Adrenal gland (tissue), 9 donors: ENCODE measurements at regions not wholly inside any gene's neighbourhood (a gene's known extent, or its start where the extent isn't known, plus 50 kb on each side); places are given as distances from the start of the nearest gene placed in this dataset.

Experiments
- DNase-seq, 7 donors: peaks; one replicate each; pipeline ENCODE4 v3.0.0-alpha.2; 2019 to 2020
- H3K27ac ChIP-seq, 5 donors: fragments of 200-600 bp; sonication (generic) in 4 of 5; 1 replicate in 3 of 5; 2 replicates in 2 of 5; pipeline versions ENCODE4 v1.5.1 to v1.8.0; 2016 to 2020; ENCODE audit warnings: mild to moderate bottlenecking in 1 of 5
- H3K27me3 ChIP-seq: fragments of 200-600 bp; 2 replicates; pipeline ENCODE4 v1.8.0; 2021
- H3K36me3 ChIP-seq, 2 donors: fragments of 200-600 bp; replicated peaks in 1 of 2; 1 replicate in 1 of 2; 2 replicates in 1 of 2; pipeline versions ENCODE4 v1.5.1 to v1.8.0; 2018 to 2022
- H3K4me1 ChIP-seq, 2 donors: fragments of 200-600 bp; replicated peaks in 1 of 2; 1 replicate in 1 of 2; 2 replicates in 1 of 2; pipeline versions ENCODE4 v1.5.1 to v1.8.0; 2018 to 2021
- H3K4me3 ChIP-seq, 4 donors: fragments of 200-600 bp; sonication (generic) in 3 of 4; one replicate each; pipeline ENCODE4 v1.5.1; 2016 to 2018
- H3K9me3 ChIP-seq, 3 donors: fragments of 200-600 bp; sonication (generic) in 1 of 3; replicated peaks in 1 of 3; 1 replicate in 2 of 3; 2 replicates in 1 of 3; pipeline versions ENCODE4 v1.5.1 to v1.8.0; 2016 to 2021
- POLR2A ChIP-seq, 2 donors: fragments of 450-650 bp; IDR thresholded peaks; one replicate each; pipeline ENCODE4 v1.6.1; 2017; ENCODE audit warnings: antibody characterized with exemption in 2 of 2, mild to moderate bottlenecking in 2 of 2, moderate library complexity in 1 of 2
- WGBS, 4 donors: extraction: QIAGEN DNeasy Blood & Tissue Kit in 2 of 4; methylation state at CpG; one replicate each; pipeline versions ENCODE4 v1.1.5 to v1.1.7; 2013 to 2017; 5-methylcytosine and 5-hydroxymethylcytosine counted together
- intact Hi-C, 2 donors: fragments of 100-400 bp; cut with DNase I; formaldehyde crosslinking; loops; one replicate each; pipeline versions ENCODE4 v1.14.1 to v1.15.0; 2022 to 2023
- TF ChIP-seq, protein P1 (sequence below), 6 experiments: fragments of 450-650 bp in 4 of 6; fragments of 200-600 bp in 2 of 6; sonication (generic) in 1 of 6; IDR thresholded peaks; 1 replicate in 5 of 6; 2 replicates in 1 of 6; pipeline versions ENCODE4 v1.5.1 to v1.8.0; 2016 to 2021; ENCODE audit warnings: antibody characterized with exemption in 6 of 6, mild to moderate bottlenecking in 2 of 6, moderate library complexity in 1 of 6
- donor health status: healthy with polysubstance abuse.
- donor health status: Bipolar disorder and iron deficiency.
- donor health status: DM: yes; HTN: yes; CAD: no.
- donor health status: DM: no; HTN: no; CAD: no.
- donor health status: DM: no; HTN: no; CAD: no.

DNA sequence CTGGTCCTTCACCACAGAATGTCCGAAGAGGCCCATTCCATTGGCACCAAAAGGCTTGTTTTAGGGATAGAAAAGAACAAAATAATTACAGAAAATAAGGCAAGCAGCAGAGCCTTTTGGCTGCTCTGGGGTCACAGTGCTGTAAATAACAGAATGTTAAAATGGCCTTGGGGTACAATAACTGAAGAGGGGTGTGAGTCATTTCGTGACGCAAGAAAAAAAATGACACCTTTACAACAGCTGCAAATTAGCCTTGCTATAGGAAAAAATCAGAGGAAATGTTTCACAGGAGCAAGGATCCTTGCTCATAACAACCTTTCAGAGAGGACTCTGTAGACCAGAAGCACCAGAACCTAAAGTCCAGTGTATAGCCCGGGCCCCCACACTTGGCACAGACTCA lies 483.4 kb downstream of the OMA1 start:
- intact Hi-C loops: no loop called here
- Histone ChIP-seq H3K27me3 (no peaks in the 10 kb centered on the region), H3K36me3 (no peaks in the 10 kb centered on the region), H3K27ac (no peak overlapping the region), H3K4me1 (no peaks in the 10 kb centered on the region), H3K4me3 (no peak overlapping the region), H3K9me3 (no peaks in the 10 kb centered on the region)
- WGBS, 4 donors: 64 to 84% (median 76%) methylated on average over 4 of the region's 4 CpGs
- no peak for DNase-seq
- TF ChIP-seq, protein P1, sequence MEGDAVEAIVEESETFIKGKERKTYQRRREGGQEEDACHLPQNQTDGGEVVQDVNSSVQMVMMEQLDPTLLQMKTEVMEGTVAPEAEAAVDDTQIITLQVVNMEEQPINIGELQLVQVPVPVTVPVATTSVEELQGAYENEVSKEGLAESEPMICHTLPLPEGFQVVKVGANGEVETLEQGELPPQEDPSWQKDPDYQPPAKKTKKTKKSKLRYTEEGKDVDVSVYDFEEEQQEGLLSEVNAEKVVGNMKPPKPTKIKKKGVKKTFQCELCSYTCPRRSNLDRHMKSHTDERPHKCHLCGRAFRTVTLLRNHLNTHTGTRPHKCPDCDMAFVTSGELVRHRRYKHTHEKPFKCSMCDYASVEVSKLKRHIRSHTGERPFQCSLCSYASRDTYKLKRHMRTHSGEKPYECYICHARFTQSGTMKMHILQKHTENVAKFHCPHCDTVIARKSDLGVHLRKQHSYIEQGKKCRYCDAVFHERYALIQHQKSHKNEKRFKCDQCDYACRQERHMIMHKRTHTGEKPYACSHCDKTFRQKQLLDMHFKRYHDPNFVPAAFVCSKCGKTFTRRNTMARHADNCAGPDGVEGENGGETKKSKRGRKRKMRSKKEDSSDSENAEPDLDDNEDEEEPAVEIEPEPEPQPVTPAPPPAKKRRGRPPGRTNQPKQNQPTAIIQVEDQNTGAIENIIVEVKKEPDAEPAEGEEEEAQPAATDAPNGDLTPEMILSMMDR (IDR thresholded peaks at IDR 0.05): no peak
- TF ChIP-seq POLR2A (IDR thresholded peaks at IDR 0.05): no peak

DNA sequence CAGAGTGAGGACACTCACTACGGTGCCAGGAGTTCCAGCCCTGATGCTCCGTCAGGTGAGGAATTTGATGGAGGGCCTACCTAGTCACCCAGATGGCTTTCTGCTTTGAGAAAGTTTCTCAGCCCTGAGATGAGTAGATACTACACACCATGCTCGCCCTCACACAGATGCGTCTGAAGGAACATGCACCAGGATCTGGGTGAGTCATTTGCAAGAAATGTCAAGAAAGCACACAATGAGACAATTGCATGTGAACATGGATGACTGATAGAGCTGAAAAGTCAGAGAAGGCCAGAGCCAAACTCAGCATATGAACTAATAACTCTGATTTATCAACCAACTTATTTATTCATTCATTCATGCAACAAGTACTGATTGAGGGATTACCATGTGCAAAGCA lies 483.9 kb downstream of the OMA1 start:
- Histone ChIP-seq H3K4me3 (no peak overlapping the region), H3K4me1 (no peaks in the 10 kb centered on the region), H3K9me3 (no peaks in the 10 kb centered on the region), H3K36me3 (no peaks in the 10 kb centered on the region), H3K27me3 (no peaks in the 10 kb centered on the region), H3K27ac (no peak overlapping the region)
- WGBS, 4 donors: 75 to 100% (median 90%) methylated on average over 3 to 4 of the region's 4 CpGs
- intact Hi-C loops: no loop called here
- DNase-seq: no peak
- TF ChIP-seq, protein P1 (IDR thresholded peaks at IDR 0.05): no peak
- no peak for TF ChIP-seq POLR2A (IDR thresholded peaks at IDR 0.05)

DNA sequence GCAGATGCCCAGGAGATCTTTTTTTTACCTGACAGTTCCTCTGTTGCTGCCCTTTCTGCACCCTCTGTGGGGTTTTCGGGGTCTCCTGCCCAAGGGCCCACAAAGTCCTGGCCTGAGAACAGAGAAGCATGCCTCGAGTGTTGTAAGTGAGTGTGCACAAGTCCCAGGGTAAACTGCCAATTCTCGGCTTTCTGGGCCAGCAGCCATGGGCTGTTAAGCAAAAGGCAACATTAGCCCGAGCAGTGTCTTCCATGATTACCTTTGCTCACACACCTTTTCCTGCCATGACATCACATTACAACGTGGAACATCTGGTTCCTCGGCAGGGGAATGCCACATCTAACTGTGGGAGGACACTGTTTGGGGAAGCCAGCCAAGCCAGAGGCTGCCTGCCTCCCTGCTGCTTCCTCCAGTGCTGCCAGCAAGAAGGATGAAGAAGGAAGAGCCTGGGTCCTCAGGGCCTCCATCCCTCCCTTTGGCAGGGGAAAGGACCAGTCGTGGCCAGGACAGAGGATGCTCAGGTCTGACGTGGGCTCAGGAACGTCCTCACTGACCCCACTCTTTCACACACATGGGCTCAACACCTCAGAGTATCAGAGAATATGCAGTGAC lies 485.9 kb downstream of the OMA1 start:
- H3K9me3 ChIP-seq: no peaks in the 10 kb centered on the region
- intact Hi-C loops: no loop called here
- TF ChIP-seq POLR2A (IDR thresholded peaks at IDR 0.05): no peak
- TF ChIP-seq, protein P1 (IDR thresholded peaks at IDR 0.05): no peak
- H3K27me3 ChIP-seq: no peaks in the 10 kb centered on the region
- H3K4me1 ChIP-seq: no peaks in the 10 kb centered on the region
- 56 to 78% (median 66%) methylated on average over 6 to 9 of the region's 9 CpGs for WGBS, 4 donors
- no peak for DNase-seq
- no peaks in the 10 kb centered on the region for H3K36me3 ChIP-seq
- no peak overlapping the region for H3K27ac ChIP-seq
- H3K4me3 ChIP-seq: no peak overlapping the region

DNA sequence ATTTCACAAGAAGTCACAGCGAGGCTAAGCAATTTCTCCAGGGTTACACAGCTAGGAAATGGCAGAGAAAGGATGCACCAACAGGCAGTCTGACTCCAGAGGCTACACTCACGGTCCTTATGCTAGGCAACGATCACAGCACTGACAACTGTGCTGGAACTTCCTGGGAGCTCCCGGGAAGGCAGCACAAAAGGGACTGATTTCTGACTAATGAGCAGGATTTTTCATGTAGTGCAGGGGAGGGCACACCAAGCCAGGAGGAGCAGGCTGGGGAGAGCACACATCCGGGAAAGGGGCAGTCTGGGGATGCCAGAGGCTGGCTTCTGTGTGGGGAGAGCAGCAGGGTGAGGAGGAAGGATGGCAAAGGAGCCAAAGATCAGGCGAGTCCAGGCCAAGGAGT lies 486.7 kb downstream of the OMA1 start:
- intact Hi-C loops: no loop called here
- H3K4me1 ChIP-seq: no peaks in the 10 kb centered on the region
- 53 to 74% (median 66%) methylated on average over 6 of the region's 6 CpGs for WGBS, 4 donors

More for the DNA sequence above, 486.7 kb downstream of the OMA1 start:
- no peak for DNase-seq
- Histone ChIP-seq H3K4me3 (no peak overlapping the region), H3K27me3 (no peaks in the 10 kb centered on the region), H3K9me3 (no peaks in the 10 kb centered on the region), H3K27ac (no peak overlapping the region), H3K36me3 (no peaks in the 10 kb centered on the region)
- TF ChIP-seq, protein P1 (IDR thresholded peaks at IDR 0.05): no peak
- TF ChIP-seq POLR2A (IDR thresholded peaks at IDR 0.05): no peak
